NCI-H1092 treated with DMSO at 0.1 percent for 48 hours (cell line): ENCODE measurements at regions not wholly inside any gene's neighbourhood (a gene's known extent, or its start where the extent isn't known, plus 50 kb on each side); places are given as distances from the start of the nearest gene placed in this dataset.
"Not testable (repeated sequence)": the region's sequence is repeated elsewhere in the genome, so short reads cannot be mapped to it uniquely, and the experiment has no call there.

ENCODE experiments used
- DNase-seq: peaks from one replicate; lab custom pipeline; 2025; lab: John Stamatoyannopoulos, UW

GRCh38 chr13:61215116-61215515 lies 200.5 kb downstream of the PCDH20 start:
- no peak for DNase-seq

GRCh38 chr13:61214551-61214950 lies 201.1 kb downstream of the PCDH20 start:
- DNase-seq, result no peak

- DNase-seq, result not testable (repeated sequence)
Observed at GRCh38 chr13:61205898-61206297, 209.8 kb downstream of the PCDH20 start.

- DNase-seq, result no peak
Observed at GRCh38 chr13:61204025-61204424, 211.6 kb downstream of the PCDH20 start.

- DNase-seq, result no peak
Observed at GRCh38 chr13:61202042-61202441, 213.6 kb downstream of the PCDH20 start.

GRCh38 chr13:61192826-61193225 lies 222.8 kb downstream of the PCDH20 start:
- no peak for DNase-seq

- no peak for DNase-seq
Observed at GRCh38 chr13:61188057-61188456, 227.6 kb downstream of the PCDH20 start.

- no peak for DNase-seq
Observed at GRCh38 chr13:61187471-61187870, 228.2 kb downstream of the PCDH20 start.

- no peak for DNase-seq
Observed at GRCh38 chr13:61183670-61184069, 232.0 kb downstream of the PCDH20 start.

GRCh38 chr13:61180234-61180633 lies 235.4 kb downstream of the PCDH20 start:
- DNase-seq, result no peak

GRCh38 chr13:61179741-61180140 lies 235.9 kb downstream of the PCDH20 start:
- no peak for DNase-seq

GRCh38 chr13:61170856-61171255 lies 244.8 kb downstream of the PCDH20 start:
- DNase-seq, result no peak

GRCh38 chr13:61162636-61163035 lies 253.0 kb downstream of the PCDH20 start:
- no peak for DNase-seq

- DNase-seq, result no peak
Observed at GRCh38 chr13:61162106-61162505, 253.5 kb downstream of the PCDH20 start.

GRCh38 chr13:61156753-61157152 lies 258.9 kb downstream of the PCDH20 start:
- DNase-seq, result no peak

- no peak for DNase-seq
Observed at GRCh38 chr13:61151062-61151461, 264.6 kb downstream of the PCDH20 start.

- DNase-seq, result no peak
Observed at GRCh38 chr13:61149331-61149730, 266.3 kb downstream of the PCDH20 start.

GRCh38 chr13:61148691-61149315 lies 266.8 kb downstream of the PCDH20 start:
- DNase-seq, result no peak

GRCh38 chr13:61148211-61148610 lies 267.4 kb downstream of the PCDH20 start:
- DNase-seq, result no peak

GRCh38 chr13:61146571-61146970 lies 269.1 kb downstream of the PCDH20 start:
- DNase-seq, result no peak

GRCh38 chr13:61146158-61146557 lies 269.5 kb downstream of the PCDH20 start:
- no peak for DNase-seq

- DNase-seq, result no peak
Observed at GRCh38 chr13:61144834-61145593, 270.6 kb downstream of the PCDH20 start.

- no peak for DNase-seq
Observed at GRCh38 chr13:61144301-61144700, 271.3 kb downstream of the PCDH20 start.

GRCh38 chr13:61142506-61142905 lies 273.1 kb downstream of the PCDH20 start:
- no peak for DNase-seq
